Left kidney (tissue), 1 donor: ENCODE measurements at regions not wholly inside any gene's neighbourhood (a gene's known extent, or its start where the extent isn't known, plus 50 kb on each side); places are given as distances from the start of the nearest gene placed in this dataset.

Source experiments
- DNase-seq: peaks from one replicate; pipeline ENCODE4 v3.0.0-alpha.2; 2013

- no peak for DNase-seq
Measured at GRCh38 chr5:68352166-68352565, 136.6 kb downstream of the PIK3R1 start.

- DNase-seq, result no peak
Measured at GRCh38 chr5:68353605-68354004, 138.0 kb downstream of the PIK3R1 start.

- no peak for DNase-seq
Measured at GRCh38 chr5:68354315-68354714, 138.8 kb downstream of the PIK3R1 start.

GRCh38 chr5:68356216-68356615, 140.7 kb downstream of the PIK3R1 start:
- DNase-seq, result no peak

GRCh38 chr5:68356623-68357022, 141.1 kb downstream of the PIK3R1 start:
- no peak for DNase-seq

- no peak for DNase-seq
Measured at GRCh38 chr5:68359699-68360098, 144.1 kb downstream of the PIK3R1 start.

GRCh38 chr5:68362331-68362730, 146.8 kb downstream of the PIK3R1 start:
- no peak for DNase-seq

GRCh38 chr5:68365889-68366288, 150.3 kb downstream of the PIK3R1 start:
- DNase-seq, result no peak

GRCh38 chr5:68367287-68367686, 151.7 kb downstream of the PIK3R1 start:
- no peak for DNase-seq

- no peak for DNase-seq
Measured at GRCh38 chr5:68367717-68368116, 152.2 kb downstream of the PIK3R1 start.

GRCh38 chr5:68368311-68369022, 152.9 kb downstream of the PIK3R1 start:
- DNase-seq, result no peak

GRCh38 chr5:68369023-68369359, 153.4 kb downstream of the PIK3R1 start:
- DNase-seq, result no peak

- DNase-seq, result no peak
Measured at GRCh38 chr5:68369457-68370125, 154.0 kb downstream of the PIK3R1 start.

- DNase-seq, result no peak
Measured at GRCh38 chr5:68370196-68370595, 154.6 kb downstream of the PIK3R1 start.

GRCh38 chr5:68371607-68372006, 156.1 kb downstream of the PIK3R1 start:
- DNase-seq, result no peak

GRCh38 chr5:68372161-68372560, 156.6 kb downstream of the PIK3R1 start:
- DNase-seq, result no peak

- no peak for DNase-seq
Measured at GRCh38 chr5:68373050-68373449, 157.5 kb downstream of the PIK3R1 start.

GRCh38 chr5:68374796-68375518, 159.4 kb downstream of the PIK3R1 start:
- no peak for DNase-seq

GRCh38 chr5:68375540-68375939, 160.0 kb downstream of the PIK3R1 start:
- no peak for DNase-seq

- DNase-seq, result no peak
Measured at GRCh38 chr5:68376935-68377334, 161.4 kb downstream of the PIK3R1 start.

- DNase-seq, result no peak
Measured at GRCh38 chr5:68377733-68378132, 162.2 kb downstream of the PIK3R1 start.

GRCh38 chr5:68378204-68378820, 162.8 kb downstream of the PIK3R1 start:
- DNase-seq, result no peak
